ENCODE measurements at regions not wholly inside any gene's neighbourhood (a gene's known extent, or its start where the extent isn't known, plus 50 kb on each side); places are given as distances from the start of the nearest gene placed in this dataset.

DNA sequence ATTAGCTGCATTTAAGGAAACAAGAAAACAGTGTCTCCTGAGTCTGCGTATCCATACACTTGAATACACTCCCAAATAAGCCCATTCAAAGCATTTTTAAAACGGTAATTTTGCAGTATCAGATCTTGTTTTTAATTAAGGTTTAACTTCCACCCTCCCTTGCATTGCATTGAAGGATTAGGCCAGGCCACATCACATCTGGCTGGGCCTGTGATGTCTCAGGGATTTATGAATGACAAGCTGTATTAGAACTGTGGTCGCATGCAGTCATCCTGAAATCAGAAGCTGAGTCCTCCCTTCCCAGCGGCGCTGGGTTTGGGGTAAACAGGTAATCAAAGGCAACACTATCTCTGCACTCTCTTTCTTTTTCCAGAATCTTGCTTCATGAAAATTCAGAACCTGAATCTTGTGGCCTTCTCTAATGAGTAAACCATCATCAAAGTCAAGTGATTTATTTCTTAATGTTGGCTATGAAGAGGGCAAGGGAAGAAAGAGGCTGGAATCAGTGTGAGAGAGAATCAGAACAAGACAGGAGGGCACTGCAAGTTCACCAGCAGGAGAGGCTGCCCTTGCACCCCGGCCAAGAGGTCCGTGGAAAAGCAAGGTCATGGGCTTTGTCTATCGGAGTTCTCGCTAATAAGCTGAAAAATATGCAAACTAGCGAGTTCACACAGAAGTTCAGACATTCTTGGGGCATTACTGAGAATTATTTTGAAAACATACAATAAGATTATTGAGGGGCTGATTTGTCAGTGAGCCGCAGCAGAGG, 80.0 kb upstream of the ZSWIM6 start:
- H3K27me3 Mint-ChIP-seq = peaks cover 3% of the 10 kb centered on the region
- ChIA-PET CTCF (interaction anchor here (0.7 kb wide), 1 partner anchor 103 kb away, joined by 3 read pairs; no protein-coding TSS in a partner anchor), POLR2A (no interaction called here)
- peaks cover 2% of the 10 kb centered on the region for H3K9me3 Mint-ChIP-seq
- H3K4me3 Mint-ChIP-seq = no peak overlapping the region
- H3K27ac Mint-ChIP-seq = no peak overlapping the region
- no peak for DNase-seq
- H3K36me3 Mint-ChIP-seq (ENCODE audit: low read depth) = no peaks in the 10 kb centered on the region
- H3K4me1 Mint-ChIP-seq = no peaks in the 10 kb centered on the region

DNA sequence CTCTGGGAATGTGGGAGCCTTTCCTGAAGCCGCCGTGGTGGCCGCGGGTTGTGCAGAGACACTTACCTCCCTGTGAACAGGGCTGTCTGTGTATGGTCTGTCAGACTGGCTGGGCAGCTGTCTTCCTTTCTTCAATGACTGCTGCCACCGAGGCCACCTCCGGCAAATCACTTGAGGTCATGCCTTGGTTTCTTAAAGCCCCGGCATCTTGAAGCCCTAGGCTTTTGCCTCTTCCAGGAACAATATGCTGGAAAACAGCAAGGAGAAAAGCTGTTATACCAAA, 79.5 kb upstream of the ZSWIM6 start:
- ChIA-PET CTCF (no interaction called here), POLR2A (no interaction called here)
- Mint-ChIP-seq H3K27me3 (peaks cover 3% of the 10 kb centered on the region), H3K4me3 (no peak overlapping the region), H3K4me1 (no peaks in the 10 kb centered on the region), H3K27ac (no peak overlapping the region), H3K36me3 (ENCODE audit: low read depth) (no peaks in the 10 kb centered on the region), H3K9me3 (peaks cover 2% of the 10 kb centered on the region)
- DNase-seq = no peak

GRCh38 chr5:61253547-61253946, 78.5 kb upstream of the ZSWIM6 start:
- no peak overlapping the region for H3K4me3 Mint-ChIP-seq
- H3K27me3 Mint-ChIP-seq = peaks cover 3% of the 10 kb centered on the region
- no peak for DNase-seq
- ChIA-PET POLR2A (no interaction called here), CTCF (no interaction called here)
- no peaks in the 10 kb centered on the region for H3K4me1 Mint-ChIP-seq
- H3K36me3 Mint-ChIP-seq (ENCODE audit: low read depth) = no peaks in the 10 kb centered on the region
- peaks cover 2% of the 10 kb centered on the region for H3K9me3 Mint-ChIP-seq
- H3K27ac Mint-ChIP-seq = no peak overlapping the region

DNA sequence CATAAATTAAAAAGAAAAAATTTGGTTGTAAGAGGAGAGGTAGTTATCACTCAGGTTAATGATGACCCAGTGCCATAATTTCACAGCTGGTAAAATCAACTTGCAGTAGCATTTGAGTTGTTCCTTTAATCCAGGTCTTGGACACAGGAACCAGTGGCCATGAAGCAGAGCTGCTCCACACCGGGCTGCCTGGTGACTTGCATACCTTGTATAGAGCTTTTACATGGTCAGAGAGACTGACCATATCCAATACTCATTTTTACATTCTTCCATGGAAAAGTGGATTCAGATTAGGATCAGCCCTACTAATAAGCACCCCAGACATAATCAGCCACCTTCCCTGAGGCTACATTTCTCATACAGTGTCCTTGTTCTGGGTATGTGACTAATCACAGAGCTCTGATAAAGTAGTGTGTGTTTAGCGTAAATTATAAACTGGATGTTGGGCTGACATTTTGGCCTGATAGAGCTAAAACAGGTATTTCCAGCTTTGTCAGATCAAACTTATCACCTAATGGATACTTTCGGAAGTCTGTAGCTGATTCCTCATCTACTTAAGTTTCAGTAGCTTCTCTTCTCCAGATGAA, 77.0 kb upstream of the ZSWIM6 start:
- Mint-ChIP-seq H3K4me1 (no peaks in the 10 kb centered on the region), H3K36me3 (ENCODE audit: low read depth) (no peaks in the 10 kb centered on the region), H3K4me3 (no peak overlapping the region), H3K27me3 (peaks cover 6% of the 10 kb centered on the region), H3K27ac (no peak overlapping the region), H3K9me3 (no peaks in the 10 kb centered on the region)
- no peak for DNase-seq
- ChIA-PET CTCF (interaction anchor here (0.7 kb wide), 1 partner anchor 41 kb away, joined by 3 read pairs; no protein-coding TSS in a partner anchor), POLR2A (no interaction called here)

GRCh38 chr5:61256474-61256873, 75.6 kb upstream of the ZSWIM6 start:
- H3K4me3 Mint-ChIP-seq = no peak overlapping the region
- no peak for DNase-seq
- H3K27ac Mint-ChIP-seq = no peak overlapping the region
- ChIA-PET CTCF (no interaction called here), POLR2A (no interaction called here)
- no peaks in the 10 kb centered on the region for H3K36me3 Mint-ChIP-seq (ENCODE audit: low read depth)
- no peaks in the 10 kb centered on the region for H3K4me1 Mint-ChIP-seq
- no peaks in the 10 kb centered on the region for H3K9me3 Mint-ChIP-seq
- peaks cover 6% of the 10 kb centered on the region for H3K27me3 Mint-ChIP-seq

DNA sequence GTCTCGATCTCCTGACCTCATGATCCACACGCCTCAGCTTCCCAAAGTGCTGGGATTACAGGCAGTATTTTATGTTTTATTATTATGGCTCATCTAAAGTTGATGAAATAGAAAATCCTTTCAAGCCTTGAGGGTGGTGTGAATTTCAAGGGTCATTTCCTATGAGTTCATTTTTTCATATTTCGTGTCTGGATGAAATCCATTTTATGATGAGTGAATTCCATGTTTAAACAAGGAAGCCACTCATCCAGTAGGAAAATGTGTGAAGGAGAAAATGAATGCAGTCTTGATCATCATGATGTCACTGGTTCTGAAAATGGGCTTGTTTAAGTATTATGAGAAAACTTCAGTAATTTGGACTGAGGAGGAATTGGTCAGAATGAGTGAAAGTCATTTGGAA, 74.6 kb upstream of the ZSWIM6 start:
- Mint-ChIP-seq H3K9me3 (no peaks in the 10 kb centered on the region), H3K4me3 (no peak overlapping the region), H3K36me3 (ENCODE audit: low read depth) (no peaks in the 10 kb centered on the region), H3K27me3 (peaks cover 6% of the 10 kb centered on the region), H3K27ac (no peak overlapping the region), H3K4me1 (no peaks in the 10 kb centered on the region)
- ChIA-PET CTCF (no interaction called here), POLR2A (no interaction called here)
- DNase-seq = no peak

DNA sequence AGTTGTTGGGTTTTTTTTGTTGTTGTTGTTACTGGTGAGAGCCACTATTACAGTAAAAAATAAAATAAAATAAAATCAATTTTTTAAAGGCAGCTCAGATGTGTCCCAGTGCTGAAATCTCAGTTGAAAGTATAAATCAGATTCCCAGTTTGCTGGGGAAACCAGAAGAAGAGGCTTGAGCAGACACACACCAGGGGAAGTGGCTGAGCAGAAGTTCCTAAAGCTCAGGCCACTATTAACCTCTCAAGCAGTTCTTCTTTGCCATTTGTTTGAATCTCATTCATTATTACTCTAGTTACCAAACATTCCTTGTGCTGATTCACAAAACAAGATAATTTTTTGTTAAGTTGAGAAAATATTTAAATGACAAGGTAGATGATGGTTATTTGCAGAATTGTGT, 70.9 kb upstream of the ZSWIM6 start:
- H3K27me3 Mint-ChIP-seq = peaks cover 9% of the 10 kb centered on the region

GRCh38 chr5:61262080-61262479, 70.0 kb upstream of the ZSWIM6 start:
- Mint-ChIP-seq H3K4me3 (no peak overlapping the region), H3K4me1 (no peaks in the 10 kb centered on the region), H3K36me3 (ENCODE audit: low read depth) (no peaks in the 10 kb centered on the region), H3K27ac (no peak overlapping the region), H3K27me3 (peaks cover 9% of the 10 kb centered on the region), H3K9me3 (no peaks in the 10 kb centered on the region)
- CTCF ChIA-PET = no interaction called here
- POLR2A ChIA-PET = no interaction called here
- DNase-seq = no peak

More for the DNA sequence above, 70.9 kb upstream of the ZSWIM6 start:
- H3K36me3 Mint-ChIP-seq (ENCODE audit: low read depth) = no peaks in the 10 kb centered on the region
- no peak overlapping the region for H3K4me3 Mint-ChIP-seq
- no peaks in the 10 kb centered on the region for H3K9me3 Mint-ChIP-seq
- DNase-seq = no peak
- H3K27ac Mint-ChIP-seq = no peak overlapping the region
- no peaks in the 10 kb centered on the region for H3K4me1 Mint-ChIP-seq
- ChIA-PET POLR2A (no interaction called here), CTCF (no interaction called here)

DNA sequence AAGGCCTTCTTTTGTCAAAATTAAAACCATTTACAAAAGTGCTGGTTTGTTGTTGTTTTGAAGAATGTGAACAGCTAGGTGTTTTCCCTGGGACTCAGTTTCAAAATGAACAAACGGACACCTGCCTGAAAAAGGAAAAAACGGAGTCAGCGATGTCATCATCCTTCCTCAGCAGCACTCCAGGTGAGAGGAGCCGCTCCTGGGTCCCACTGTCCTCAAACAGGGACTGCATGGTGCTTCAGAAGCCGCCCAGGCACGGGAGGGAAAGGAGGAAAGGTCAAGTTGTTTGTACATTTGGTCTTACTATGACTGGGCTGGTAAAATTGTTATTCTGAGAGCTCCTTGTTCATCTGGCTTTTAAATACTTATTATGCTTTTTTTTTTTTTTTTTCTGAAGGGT, 69.0 kb upstream of the ZSWIM6 start:
- POLR2A ChIA-PET = no interaction called here
- CTCF ChIA-PET = no interaction called here
- H3K9me3 Mint-ChIP-seq = no peaks in the 10 kb centered on the region
- no peak overlapping the region for H3K4me3 Mint-ChIP-seq
- no peak for DNase-seq
- peaks cover 11% of the 10 kb centered on the region for H3K27me3 Mint-ChIP-seq
- H3K36me3 Mint-ChIP-seq (ENCODE audit: low read depth) = no peaks in the 10 kb centered on the region
- H3K4me1 Mint-ChIP-seq = no peaks in the 10 kb centered on the region
- no peak overlapping the region for H3K27ac Mint-ChIP-seq

DNA sequence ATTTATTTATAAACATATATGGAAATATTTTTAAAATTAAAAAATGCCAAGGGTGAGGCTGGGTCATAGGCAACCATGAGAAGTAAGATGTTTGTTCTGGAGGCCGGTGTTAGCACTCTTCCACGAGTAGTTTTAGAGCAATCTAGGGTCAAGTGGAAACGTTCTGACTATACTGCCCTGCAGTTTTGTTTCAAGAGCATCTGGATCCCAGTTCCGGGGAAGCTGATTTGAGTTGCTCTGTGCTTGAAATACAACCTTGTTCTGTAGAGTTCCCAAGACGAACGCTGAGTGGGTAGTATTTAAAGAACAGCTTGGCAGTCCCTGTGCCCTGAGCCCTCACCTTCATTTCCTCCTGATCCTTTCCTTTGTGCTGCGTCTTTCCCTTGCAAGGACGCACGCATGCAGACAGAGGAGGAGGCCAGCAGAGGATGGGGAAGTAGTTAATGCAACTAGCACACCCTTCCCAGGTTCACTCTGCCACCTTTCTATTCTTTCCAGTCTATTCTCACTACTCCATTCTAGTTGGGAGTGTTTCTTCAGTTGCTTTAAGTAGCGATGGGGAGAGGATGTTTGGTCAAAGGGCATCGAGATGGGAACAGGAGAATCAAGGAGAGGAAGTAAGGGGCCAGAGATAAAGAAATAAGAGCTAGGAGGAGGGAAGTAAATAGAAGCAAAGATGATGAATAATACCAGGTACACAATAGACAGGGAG, 68.3 kb upstream of the ZSWIM6 start:
- Mint-ChIP-seq H3K27me3 (peaks cover 11% of the 10 kb centered on the region), H3K36me3 (ENCODE audit: low read depth) (no peaks in the 10 kb centered on the region), H3K4me3 (no peak overlapping the region), H3K27ac (no peak overlapping the region), H3K9me3 (no peaks in the 10 kb centered on the region), H3K4me1 (no peaks in the 10 kb centered on the region)
- POLR2A ChIA-PET = no interaction called here
- DNase-seq = no peak
- CTCF ChIA-PET = interaction anchor here (0.9 kb wide), 1 partner anchor 17 kb away, joined by 4 read pairs; no protein-coding TSS in a partner anchor

DNA sequence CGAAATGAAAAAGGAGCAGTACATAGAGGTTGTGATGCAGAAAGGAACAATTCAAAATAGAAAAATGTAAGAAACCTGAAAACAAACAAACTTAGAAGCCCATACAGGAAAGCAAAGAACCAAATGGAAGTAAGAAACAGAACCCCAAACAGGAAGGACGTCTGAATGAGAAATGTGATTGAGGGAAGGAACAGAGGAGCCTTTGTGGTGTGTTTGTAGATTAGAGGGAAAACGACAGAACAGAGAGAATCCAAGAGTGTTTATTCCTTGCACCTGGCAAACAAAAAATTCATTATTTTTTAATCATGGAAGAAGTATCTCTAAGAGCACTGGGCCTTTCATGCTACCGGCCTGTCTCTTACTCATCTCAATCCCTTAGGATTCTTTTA, 67.8 kb upstream of the ZSWIM6 start:
- peaks cover 3% of the 10 kb centered on the region for H3K4me1 Mint-ChIP-seq
- ChIA-PET POLR2A (no interaction called here), CTCF (interaction anchor here (0.9 kb wide), 1 partner anchor 16 kb away, joined by 4 read pairs; no protein-coding TSS in a partner anchor)
- H3K27me3 Mint-ChIP-seq = peaks cover 11% of the 10 kb centered on the region
- no peaks in the 10 kb centered on the region for H3K9me3 Mint-ChIP-seq
- no peak for DNase-seq
- H3K4me3 Mint-ChIP-seq = no peak overlapping the region
- no peak overlapping the region for H3K27ac Mint-ChIP-seq
- H3K36me3 Mint-ChIP-seq (ENCODE audit: low read depth) = no peaks in the 10 kb centered on the region

DNA sequence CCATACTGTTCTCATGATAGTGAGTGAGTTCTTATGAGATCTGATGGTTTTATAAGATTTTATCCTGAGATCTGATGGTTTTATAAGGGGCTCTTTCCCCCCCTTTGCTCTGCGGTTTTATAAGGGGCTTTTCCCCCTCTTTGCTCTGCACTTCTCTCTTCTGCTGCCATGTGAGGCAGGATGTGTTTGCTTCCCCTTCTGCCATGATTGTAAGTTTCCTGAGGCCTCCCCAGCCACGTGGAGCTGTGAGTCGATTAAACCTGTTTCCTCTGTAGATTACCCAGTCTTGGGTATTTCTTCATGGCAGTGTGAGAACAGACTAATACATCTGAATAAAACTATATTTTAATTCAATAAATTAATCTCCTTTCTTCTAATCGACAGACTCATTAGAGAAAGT, 64.9 kb upstream of the ZSWIM6 start:
- ChIA-PET POLR2A (no interaction called here), CTCF (interaction anchor here (1.1 kb wide), 1 partner anchor 11 kb away, joined by 3 read pairs; no protein-coding TSS in a partner anchor)
- DNase-seq = no peak
- Mint-ChIP-seq H3K27me3 (peaks cover 8% of the 10 kb centered on the region), H3K36me3 (ENCODE audit: low read depth) (no peaks in the 10 kb centered on the region), H3K27ac (no peak overlapping the region), H3K9me3 (no peaks in the 10 kb centered on the region), H3K4me3 (no peak overlapping the region), H3K4me1 (peaks cover 6% of the 10 kb centered on the region)

DNA sequence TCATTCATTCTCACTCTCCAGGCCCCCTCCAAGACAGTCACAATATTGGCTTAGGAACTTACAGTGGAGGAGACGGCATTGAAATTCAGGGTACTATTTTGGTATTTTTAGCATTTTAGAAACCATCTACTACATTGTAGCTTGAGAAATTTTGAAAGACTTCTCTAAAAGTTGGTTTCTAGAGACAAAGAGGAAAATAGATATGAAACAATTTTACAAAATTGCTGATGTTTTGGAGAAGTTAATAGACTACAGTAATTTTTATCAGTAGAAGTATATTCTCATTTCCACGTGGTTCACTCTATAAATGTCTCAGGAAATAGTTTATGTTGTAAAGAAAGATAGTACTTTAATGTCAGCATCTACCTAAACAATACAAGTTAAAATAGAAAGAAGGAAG, 63.2 kb upstream of the ZSWIM6 start:
- POLR2A ChIA-PET = no interaction called here
- Mint-ChIP-seq H3K27ac (no peak overlapping the region), H3K9me3 (no peaks in the 10 kb centered on the region), H3K4me1 (peaks cover 6% of the 10 kb centered on the region), H3K36me3 (ENCODE audit: low read depth) (no peaks in the 10 kb centered on the region), H3K4me3 (no peak overlapping the region), H3K27me3 (peaks cover 8% of the 10 kb centered on the region)
- CTCF ChIA-PET = no interaction called here
- DNase-seq = no peak
